ENCODE measurements at regions not wholly inside any gene's neighbourhood (a gene's known extent, or its start where the extent isn't known, plus 50 kb on each side); places are given as distances from the start of the nearest gene placed in this dataset.

- no peak overlapping the region for H3K27ac ChIP-seq (ENCODE audit: low read depth in 1 of 2, low read length in 1 of 2)
- H3K36me3 ChIP-seq (ENCODE audit: control insufficient read depth in 2 of 2, insufficient read depth in 2 of 2, low read length in 1 of 2) = no peaks in the 10 kb centered on the region
- peaks cover 0 to 1% of the 10 kb centered on the region in 2 donors for H3K9me3 ChIP-seq (ENCODE audit: control insufficient read depth in 2 of 2, insufficient read depth in 1 of 2, low read length in 1 of 2)
- H3K4me1 ChIP-seq (ENCODE audit: control insufficient read depth in 2 of 2, insufficient read depth in 2 of 2, low read length in 2 of 2) = no peaks in the 10 kb centered on the region
- 86% methylated on average over 17 of the region's 17 CpGs for WGBS
- H3K27me3 ChIP-seq (ENCODE audit: control insufficient read depth in 2 of 2, insufficient read depth in 1 of 2, low read length in 1 of 2) = peaks cover 0 to 2% of the 10 kb centered on the region in 2 donors
- no peak for DNase-seq (ENCODE audit: low read depth in 6 of 9, low spot score in 9 of 9)
- H3K4me3 ChIP-seq (ENCODE audit: low read length in 2 of 2) = no peak overlapping the region
Measured at GRCh38 chr11:116144387-116144958, 628.3 kb downstream of the BUD13 start.

GRCh38 chr11:116138280-116138679 lies 634.1 kb upstream of the CADM1 start:
- peaks cover 0 to 2% of the 10 kb centered on the region in 2 donors for H3K27me3 ChIP-seq (ENCODE audit: control insufficient read depth in 2 of 2, insufficient read depth in 1 of 2, low read length in 1 of 2)
- no peak overlapping the region for H3K27ac ChIP-seq (ENCODE audit: low read depth in 1 of 2, low read length in 1 of 2)
- 96% methylated on average over 6 of the region's 6 CpGs for WGBS

GRCh38 chr11:116137753-116138152 lies 633.5 kb upstream of the CADM1 start:
- Histone ChIP-seq H3K27ac (ENCODE audit: low read depth in 1 of 2, low read length in 1 of 2) (no peak overlapping the region), H3K4me3 (ENCODE audit: low read length in 2 of 2) (no peak overlapping the region), H3K27me3 (ENCODE audit: control insufficient read depth in 2 of 2, insufficient read depth in 1 of 2, low read length in 1 of 2) (peaks cover 0 to 2% of the 10 kb centered on the region in 2 donors), H3K4me1 (ENCODE audit: control insufficient read depth in 2 of 2, insufficient read depth in 2 of 2, low read length in 2 of 2) (no peaks in the 10 kb centered on the region), H3K36me3 (ENCODE audit: control insufficient read depth in 2 of 2, insufficient read depth in 2 of 2, low read length in 1 of 2) (no peaks in the 10 kb centered on the region), H3K9me3 (ENCODE audit: control insufficient read depth in 2 of 2, insufficient read depth in 1 of 2, low read length in 1 of 2) (no peaks in the 10 kb centered on the region)
- WGBS = 59% methylated on average over 2 of the region's 2 CpGs
- DNase-seq (ENCODE audit: low read depth in 6 of 9, low spot score in 9 of 9) = no peak

More at GRCh38 chr11:116138280-116138679, 634.1 kb upstream of the CADM1 start:
- Histone ChIP-seq H3K4me1 (ENCODE audit: control insufficient read depth in 2 of 2, insufficient read depth in 2 of 2, low read length in 2 of 2) (no peaks in the 10 kb centered on the region), H3K36me3 (ENCODE audit: control insufficient read depth in 2 of 2, insufficient read depth in 2 of 2, low read length in 1 of 2) (no peaks in the 10 kb centered on the region), H3K9me3 (ENCODE audit: control insufficient read depth in 2 of 2, insufficient read depth in 1 of 2, low read length in 1 of 2) (no peaks in the 10 kb centered on the region), H3K4me3 (ENCODE audit: low read length in 2 of 2) (no peak overlapping the region)
- DNase-seq (ENCODE audit: low read depth in 6 of 9, low spot score in 9 of 9) = no peak

GRCh38 chr11:116136987-116137674 lies 632.9 kb upstream of the CADM1 start:
- Histone ChIP-seq H3K4me1 (ENCODE audit: control insufficient read depth in 2 of 2, insufficient read depth in 2 of 2, low read length in 2 of 2) (no peaks in the 10 kb centered on the region), H3K4me3 (ENCODE audit: low read length in 2 of 2) (no peak overlapping the region), H3K27ac (ENCODE audit: low read depth in 1 of 2, low read length in 1 of 2) (no peak overlapping the region), H3K9me3 (ENCODE audit: control insufficient read depth in 2 of 2, insufficient read depth in 1 of 2, low read length in 1 of 2) (no peaks in the 10 kb centered on the region), H3K36me3 (ENCODE audit: control insufficient read depth in 2 of 2, insufficient read depth in 2 of 2, low read length in 1 of 2) (no peaks in the 10 kb centered on the region), H3K27me3 (ENCODE audit: control insufficient read depth in 2 of 2, insufficient read depth in 1 of 2, low read length in 1 of 2) (peaks cover 0 to 2% of the 10 kb centered on the region in 2 donors)
- WGBS = 40% methylated on average over 9 of the region's 9 CpGs
- no peak for DNase-seq (ENCODE audit: low read depth in 6 of 9, low spot score in 9 of 9)

DNA sequence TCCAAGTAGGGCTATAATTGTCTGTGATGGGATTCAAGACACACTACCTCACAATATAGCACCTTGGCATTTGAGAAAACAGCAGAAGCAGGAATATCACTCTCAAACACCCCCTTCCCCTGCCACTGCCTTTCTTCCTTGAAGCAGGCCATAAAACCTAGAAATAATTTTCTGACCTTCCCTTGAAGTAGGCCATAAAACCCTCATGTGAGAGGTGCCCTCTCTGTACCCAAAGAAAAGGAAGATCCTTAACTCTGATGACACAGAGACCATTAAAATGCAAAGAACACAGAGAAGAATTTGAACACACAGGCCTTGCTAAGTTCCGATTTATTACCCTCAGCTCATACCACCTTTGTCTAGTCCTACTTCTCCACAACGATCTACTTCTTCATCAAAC lies 631.7 kb upstream of the CADM1 start:
- no peaks in the 10 kb centered on the region for H3K9me3 ChIP-seq (ENCODE audit: control insufficient read depth in 2 of 2, insufficient read depth in 1 of 2, low read length in 1 of 2)
- no peak for DNase-seq (ENCODE audit: low read depth in 6 of 9, low spot score in 9 of 9)
- H3K27ac ChIP-seq (ENCODE audit: low read depth in 1 of 2, low read length in 1 of 2) = no peak overlapping the region
- no peaks in the 10 kb centered on the region for H3K4me1 ChIP-seq (ENCODE audit: control insufficient read depth in 2 of 2, insufficient read depth in 2 of 2, low read length in 2 of 2)
- H3K4me3 ChIP-seq (ENCODE audit: low read length in 2 of 2) = no peak overlapping the region
- 88% methylated on average over 2 of the region's 2 CpGs for WGBS
- H3K36me3 ChIP-seq (ENCODE audit: control insufficient read depth in 2 of 2, insufficient read depth in 2 of 2, low read length in 1 of 2) = no peaks in the 10 kb centered on the region
- peaks cover 0 to 2% of the 10 kb centered on the region in 2 donors for H3K27me3 ChIP-seq (ENCODE audit: control insufficient read depth in 2 of 2, insufficient read depth in 1 of 2, low read length in 1 of 2)

DNA sequence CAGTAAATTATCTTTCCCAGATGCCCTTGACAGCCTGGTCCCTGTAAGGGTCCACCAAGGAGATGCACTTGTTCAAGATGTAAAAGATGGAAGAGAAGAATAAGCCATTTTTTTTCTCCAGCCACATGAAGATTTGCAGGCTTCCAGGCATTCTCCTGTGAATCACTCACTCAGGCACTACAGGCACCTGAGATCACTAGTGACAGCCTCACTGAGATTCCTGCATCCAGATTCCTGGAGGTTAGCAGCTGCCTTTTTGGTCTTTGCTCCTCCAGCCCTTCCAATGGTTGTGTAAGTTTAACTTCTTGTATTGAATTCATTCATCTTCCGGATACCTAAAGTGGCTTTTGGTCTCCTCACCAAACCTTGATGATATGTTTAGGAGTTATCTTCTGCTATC lies 630.2 kb upstream of the CADM1 start:
- H3K4me3 ChIP-seq (ENCODE audit: low read length in 2 of 2) = no peak overlapping the region
- H3K9me3 ChIP-seq (ENCODE audit: control insufficient read depth in 2 of 2, insufficient read depth in 1 of 2, low read length in 1 of 2) = no peaks in the 10 kb centered on the region
- no peaks in the 10 kb centered on the region for H3K4me1 ChIP-seq (ENCODE audit: control insufficient read depth in 2 of 2, insufficient read depth in 2 of 2, low read length in 2 of 2)
- H3K27ac ChIP-seq (ENCODE audit: low read depth in 1 of 2, low read length in 1 of 2) = no peak overlapping the region
- 97% methylated on average over 1 of the region's 1 CpG for WGBS
- H3K27me3 ChIP-seq (ENCODE audit: control insufficient read depth in 2 of 2, insufficient read depth in 1 of 2, low read length in 1 of 2) = peaks cover 0 to 2% of the 10 kb centered on the region in 2 donors
- no peak for DNase-seq (ENCODE audit: low read depth in 6 of 9, low spot score in 9 of 9)
- H3K36me3 ChIP-seq (ENCODE audit: control insufficient read depth in 2 of 2, insufficient read depth in 2 of 2, low read length in 1 of 2) = no peaks in the 10 kb centered on the region

DNA sequence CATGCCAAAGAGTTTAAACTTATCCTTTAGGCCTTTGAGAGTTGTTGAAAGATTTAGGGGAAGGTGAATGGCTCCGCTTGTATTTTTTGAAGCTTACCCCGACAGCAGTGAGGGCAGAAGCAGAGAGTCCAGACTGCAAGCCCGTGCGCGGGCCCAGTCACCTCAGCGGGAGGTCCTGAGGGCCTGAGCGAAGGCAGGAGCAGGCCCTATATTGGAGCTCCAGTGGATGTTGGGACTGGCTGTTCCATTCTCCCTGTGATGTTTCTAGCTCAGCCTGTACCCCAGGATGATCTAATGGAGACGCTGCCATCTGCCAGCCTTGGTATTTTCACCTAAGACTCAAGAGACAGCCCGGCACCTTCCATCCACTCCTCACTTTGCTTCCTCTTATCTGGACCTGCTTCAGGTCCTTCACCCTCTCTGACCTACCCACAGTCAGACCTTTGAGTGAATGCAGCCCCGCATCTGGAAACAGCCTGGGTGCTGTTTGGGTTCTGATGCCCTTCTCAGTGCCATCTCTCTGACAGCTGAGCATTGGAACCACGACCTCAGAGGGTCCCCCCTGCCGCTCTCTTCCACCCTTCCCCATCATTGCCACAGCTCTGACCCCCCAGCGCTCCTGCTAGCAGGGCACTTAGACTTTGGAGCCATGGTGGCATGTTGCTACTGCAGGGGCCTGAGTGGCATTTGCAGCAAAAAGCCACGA lies 628.2 kb upstream of the CADM1 start:
- no peak for DNase-seq (ENCODE audit: low read depth in 6 of 9, low spot score in 9 of 9)
- Histone ChIP-seq H3K36me3 (ENCODE audit: control insufficient read depth in 2 of 2, insufficient read depth in 2 of 2, low read length in 1 of 2) (no peaks in the 10 kb centered on the region), H3K4me1 (ENCODE audit: control insufficient read depth in 2 of 2, insufficient read depth in 2 of 2, low read length in 2 of 2) (no peaks in the 10 kb centered on the region), H3K4me3 (ENCODE audit: low read length in 2 of 2) (no peak overlapping the region), H3K9me3 (ENCODE audit: control insufficient read depth in 2 of 2, insufficient read depth in 1 of 2, low read length in 1 of 2) (no peaks in the 10 kb centered on the region), H3K27ac (ENCODE audit: low read depth in 1 of 2, low read length in 1 of 2) (no peak overlapping the region), H3K27me3 (ENCODE audit: control insufficient read depth in 2 of 2, insufficient read depth in 1 of 2, low read length in 1 of 2) (peaks cover 0 to 2% of the 10 kb centered on the region in 2 donors)
- WGBS = 90% methylated on average over 14 of the region's 14 CpGs

DNA sequence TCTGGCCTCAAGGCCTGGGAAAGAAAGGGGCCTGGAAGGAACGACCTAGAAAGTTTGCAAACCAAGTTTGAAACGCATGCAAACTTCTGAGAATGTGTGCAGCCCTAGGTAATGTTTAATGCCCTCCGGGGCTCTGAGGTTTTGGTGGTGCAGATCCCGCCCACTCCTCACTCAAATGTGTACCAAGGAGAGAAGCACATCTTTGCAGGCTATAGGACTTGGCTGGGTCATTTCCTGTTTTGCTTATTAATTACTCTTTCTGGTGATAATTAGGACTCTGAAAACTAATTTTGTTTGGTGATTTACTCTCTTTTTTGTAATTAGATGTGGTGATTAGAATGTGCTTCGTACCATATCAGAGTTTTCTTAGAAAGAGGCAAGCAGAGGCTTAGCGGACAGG lies 625.9 kb upstream of the CADM1 start:
- DNase-seq (ENCODE audit: low read depth in 6 of 9, low spot score in 9 of 9) = no peak
- Histone ChIP-seq H3K36me3 (ENCODE audit: control insufficient read depth in 2 of 2, insufficient read depth in 2 of 2, low read length in 1 of 2) (no peaks in the 10 kb centered on the region), H3K4me3 (ENCODE audit: low read length in 2 of 2) (no peak overlapping the region), H3K27ac (ENCODE audit: low read depth in 1 of 2, low read length in 1 of 2) (no peak overlapping the region), H3K4me1 (ENCODE audit: control insufficient read depth in 2 of 2, insufficient read depth in 2 of 2, low read length in 2 of 2) (no peaks in the 10 kb centered on the region), H3K27me3 (ENCODE audit: control insufficient read depth in 2 of 2, insufficient read depth in 1 of 2, low read length in 1 of 2) (no peaks in the 10 kb centered on the region), H3K9me3 (ENCODE audit: control insufficient read depth in 2 of 2, insufficient read depth in 1 of 2, low read length in 1 of 2) (no peaks in the 10 kb centered on the region)
- WGBS = 83% methylated on average over 6 of the region's 6 CpGs

DNA sequence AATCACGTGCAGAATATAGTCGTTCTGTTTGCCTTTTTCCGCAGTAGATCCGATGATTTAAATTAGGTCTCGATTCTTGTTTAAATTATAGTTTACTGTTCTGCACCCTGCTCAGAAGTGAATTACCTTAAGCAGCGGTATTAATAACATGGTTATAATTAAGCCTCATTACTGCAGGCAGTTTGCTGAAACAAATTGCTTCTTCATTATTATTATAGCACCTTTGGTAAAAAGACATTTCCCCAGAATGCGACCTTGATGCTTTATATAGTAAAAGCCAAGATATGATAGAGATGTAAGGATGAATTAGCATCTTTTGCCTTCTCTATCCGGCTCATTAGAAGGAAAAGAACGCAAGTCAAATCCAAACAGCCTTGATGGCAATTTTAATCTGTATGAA lies 625.2 kb upstream of the CADM1 start:
- H3K9me3 ChIP-seq (ENCODE audit: control insufficient read depth in 2 of 2, insufficient read depth in 1 of 2, low read length in 1 of 2) = no peaks in the 10 kb centered on the region
- H3K4me3 ChIP-seq (ENCODE audit: low read length in 2 of 2) = no peak overlapping the region
- H3K27ac ChIP-seq (ENCODE audit: low read depth in 1 of 2, low read length in 1 of 2) = no peak overlapping the region
- no peaks in the 10 kb centered on the region for H3K27me3 ChIP-seq (ENCODE audit: control insufficient read depth in 2 of 2, insufficient read depth in 1 of 2, low read length in 1 of 2)
- no peak for DNase-seq (ENCODE audit: low read depth in 6 of 9, low spot score in 9 of 9)
- H3K36me3 ChIP-seq (ENCODE audit: control insufficient read depth in 2 of 2, insufficient read depth in 2 of 2, low read length in 1 of 2) = no peaks in the 10 kb centered on the region
- no peaks in the 10 kb centered on the region for H3K4me1 ChIP-seq (ENCODE audit: control insufficient read depth in 2 of 2, insufficient read depth in 2 of 2, low read length in 2 of 2)
- 97% methylated on average over 9 of the region's 9 CpGs for WGBS

Data from thymus (tissue), 11 donors.